ENCODE measurements at regions not wholly inside any gene's neighbourhood (a gene's known extent, or its start where the extent isn't known, plus 50 kb on each side); places are given as distances from the start of the nearest gene placed in this dataset.

- no peaks in the 10 kb centered on the region for H3K36me3 ChIP-seq (replicated peaks)
- H3K27me3 ChIP-seq (replicated peaks) = no peaks in the 10 kb centered on the region
- TF ChIP-seq, protein P1, sequence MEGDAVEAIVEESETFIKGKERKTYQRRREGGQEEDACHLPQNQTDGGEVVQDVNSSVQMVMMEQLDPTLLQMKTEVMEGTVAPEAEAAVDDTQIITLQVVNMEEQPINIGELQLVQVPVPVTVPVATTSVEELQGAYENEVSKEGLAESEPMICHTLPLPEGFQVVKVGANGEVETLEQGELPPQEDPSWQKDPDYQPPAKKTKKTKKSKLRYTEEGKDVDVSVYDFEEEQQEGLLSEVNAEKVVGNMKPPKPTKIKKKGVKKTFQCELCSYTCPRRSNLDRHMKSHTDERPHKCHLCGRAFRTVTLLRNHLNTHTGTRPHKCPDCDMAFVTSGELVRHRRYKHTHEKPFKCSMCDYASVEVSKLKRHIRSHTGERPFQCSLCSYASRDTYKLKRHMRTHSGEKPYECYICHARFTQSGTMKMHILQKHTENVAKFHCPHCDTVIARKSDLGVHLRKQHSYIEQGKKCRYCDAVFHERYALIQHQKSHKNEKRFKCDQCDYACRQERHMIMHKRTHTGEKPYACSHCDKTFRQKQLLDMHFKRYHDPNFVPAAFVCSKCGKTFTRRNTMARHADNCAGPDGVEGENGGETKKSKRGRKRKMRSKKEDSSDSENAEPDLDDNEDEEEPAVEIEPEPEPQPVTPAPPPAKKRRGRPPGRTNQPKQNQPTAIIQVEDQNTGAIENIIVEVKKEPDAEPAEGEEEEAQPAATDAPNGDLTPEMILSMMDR (IDR thresholded peaks at IDR 0.05; ENCODE audit: low read depth, low read length, missing control alignments) = no peak
- DNase-seq = no peak
- in situ Hi-C loops (cut with HindIII; ENCODE audit: low pct_ligation_motif_present, low sequenced_read_pairs) = no loop called here
- no peak overlapping the region for H3K27ac ChIP-seq
- no peak overlapping the region for H3K4me3 ChIP-seq (ENCODE audit: low read depth, low read length)
These were observed 308.3 kb upstream of the HS3ST1 start for GRCh38 chr4:11736978-11737377.

GRCh38 chr4:11735651-11736050, 307.0 kb upstream of the HS3ST1 start:
- Histone ChIP-seq H3K36me3 (replicated peaks) (no peaks in the 10 kb centered on the region), H3K27ac (no peak overlapping the region), H3K27me3 (replicated peaks) (no peaks in the 10 kb centered on the region), H3K4me3 (ENCODE audit: low read depth, low read length) (no peak overlapping the region)
- TF ChIP-seq, protein P1 (IDR thresholded peaks at IDR 0.05; ENCODE audit: low read depth, low read length, missing control alignments) = no peak
- no peak for DNase-seq
- in situ Hi-C loops (cut with HindIII; ENCODE audit: low pct_ligation_motif_present, low sequenced_read_pairs) = no loop called here

DNA sequence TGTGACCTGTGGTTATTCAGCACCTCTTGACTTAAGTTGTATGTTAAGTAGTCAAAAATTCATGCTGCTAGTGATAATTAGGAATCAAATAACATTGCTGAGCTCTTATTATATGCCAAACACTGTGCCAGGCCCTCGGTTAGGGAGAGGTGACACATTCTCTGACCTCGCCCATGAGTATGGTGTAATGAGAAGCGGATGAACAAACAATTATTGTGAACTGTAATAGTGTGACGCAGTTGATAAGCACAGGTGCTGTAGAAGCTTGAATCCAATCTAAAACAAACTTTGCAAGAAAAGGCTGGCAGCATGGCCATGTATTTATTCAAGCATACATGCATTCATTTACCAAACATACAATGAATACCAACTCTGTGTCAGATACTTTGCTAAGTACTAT, 303.5 kb upstream of the HS3ST1 start:
- Histone ChIP-seq H3K36me3 (replicated peaks) (no peaks in the 10 kb centered on the region), H3K27ac (no peak overlapping the region), H3K27me3 (replicated peaks) (no peaks in the 10 kb centered on the region), H3K4me3 (ENCODE audit: low read depth, low read length) (no peak overlapping the region)
- in situ Hi-C loops (cut with HindIII; ENCODE audit: low pct_ligation_motif_present, low sequenced_read_pairs) = no loop called here
- no peak for DNase-seq
- TF ChIP-seq, protein P1 (IDR thresholded peaks at IDR 0.05; ENCODE audit: low read depth, low read length, missing control alignments) = no peak

- Histone ChIP-seq H3K27ac (no peak overlapping the region), H3K4me3 (ENCODE audit: low read depth, low read length) (no peak overlapping the region), H3K27me3 (replicated peaks) (no peaks in the 10 kb centered on the region), H3K36me3 (replicated peaks) (no peaks in the 10 kb centered on the region)
- in situ Hi-C loops (cut with HindIII; ENCODE audit: low pct_ligation_motif_present, low sequenced_read_pairs) = no loop called here
- TF ChIP-seq, protein P1 (IDR thresholded peaks at IDR 0.05; ENCODE audit: low read depth, low read length, missing control alignments) = no peak
- DNase-seq = no peak
These were observed 301.9 kb upstream of the HS3ST1 start for GRCh38 chr4:11730545-11730944.

GRCh38 chr4:11729548-11729947, 300.9 kb upstream of the HS3ST1 start:
- H3K4me3 ChIP-seq (ENCODE audit: low read depth, low read length) = no peak overlapping the region
- TF ChIP-seq, protein P1 (IDR thresholded peaks at IDR 0.05; ENCODE audit: low read depth, low read length, missing control alignments) = no peak
- H3K36me3 ChIP-seq (replicated peaks) = no peaks in the 10 kb centered on the region
- no peaks in the 10 kb centered on the region for H3K27me3 ChIP-seq (replicated peaks)
- no peak overlapping the region for H3K27ac ChIP-seq
- in situ Hi-C loops (cut with HindIII; ENCODE audit: low pct_ligation_motif_present, low sequenced_read_pairs) = no loop called here
- DNase-seq = no peak

GRCh38 chr4:11727903-11728564, 299.3 kb upstream of the HS3ST1 start:
- TF ChIP-seq, protein P1 (IDR thresholded peaks at IDR 0.05; ENCODE audit: low read depth, low read length, missing control alignments) = no peak
- in situ Hi-C loops (cut with HindIII; ENCODE audit: low pct_ligation_motif_present, low sequenced_read_pairs) = no loop called here

More at GRCh38 chr4:11727903-11728564, 299.3 kb upstream of the HS3ST1 start:
- no peaks in the 10 kb centered on the region for H3K27me3 ChIP-seq (replicated peaks)
- no peaks in the 10 kb centered on the region for H3K36me3 ChIP-seq (replicated peaks)
- H3K27ac ChIP-seq = no peak overlapping the region
- no peak for DNase-seq
- no peak overlapping the region for H3K4me3 ChIP-seq (ENCODE audit: low read depth, low read length)
